ENCODE measurements at regions not wholly inside any gene's neighbourhood (a gene's known extent, or its start where the extent isn't known, plus 50 kb on each side); places are given as distances from the start of the nearest gene placed in this dataset.

GRCh38 chr17:77608431-77608830 lies 350.1 kb upstream of the TNRC6C start:
- no peaks in the 10 kb centered on the region for H3K9me3 ChIP-seq (ENCODE audit: control insufficient read depth, insufficient read depth, low read length)
- TF ChIP-seq EZH2phosphoT487 (IDR thresholded peaks at IDR 0.05; ENCODE audit: borderline replicate concordance, low read length) (no peak), CTCF (IDR thresholded peaks at IDR 0.05; ENCODE audit: low read depth, low read length, poor library complexity, severe bottlenecking) (no peak)
- H4K20me1 ChIP-seq (ENCODE audit: control insufficient read depth, insufficient read depth, low read depth, low read length), result no peaks in the 10 kb centered on the region
- peaks cover 4% of the 10 kb centered on the region for H3K27me3 ChIP-seq (ENCODE audit: control insufficient read depth, low read length)
- no peaks in the 10 kb centered on the region for H3K9me2 ChIP-seq (replicated peaks; ENCODE audit: control insufficient read depth, low read length)
- no peaks in the 10 kb centered on the region for H3K36me3 ChIP-seq (ENCODE audit: control insufficient read depth, low read length)
- peaks cover 15% of the 10 kb centered on the region for H3K4me1 ChIP-seq (ENCODE audit: control insufficient read depth, low read length)
- H3K4me3 ChIP-seq (ENCODE audit: low read length), result no peak overlapping the region
- no peaks in the 10 kb centered on the region for H3K79me2 ChIP-seq (ENCODE audit: control insufficient read depth, low read length)
- H3K27ac ChIP-seq (ENCODE audit: low read depth, low read length), result no peak overlapping the region
- no peaks in the 10 kb centered on the region for H3F3A ChIP-seq (ENCODE audit: control insufficient read depth, insufficient read depth)
- no peak overlapping the region for H3K4me2 ChIP-seq (ENCODE audit: low read length)

- Histone ChIP-seq H3F3A (ENCODE audit: control insufficient read depth, insufficient read depth) (no peaks in the 10 kb centered on the region), H4K20me1 (ENCODE audit: control insufficient read depth, insufficient read depth, low read depth, low read length) (no peaks in the 10 kb centered on the region), H3K79me2 (ENCODE audit: control insufficient read depth, low read length) (no peaks in the 10 kb centered on the region), H3K9me2 (replicated peaks; ENCODE audit: control insufficient read depth, low read length) (no peaks in the 10 kb centered on the region), H3K9me3 (ENCODE audit: control insufficient read depth, insufficient read depth, low read length) (no peaks in the 10 kb centered on the region), H3K27me3 (ENCODE audit: control insufficient read depth, low read length) (peaks cover 6% of the 10 kb centered on the region), H3K4me1 (ENCODE audit: control insufficient read depth, low read length) (peaks cover 15% of the 10 kb centered on the region), H3K36me3 (ENCODE audit: control insufficient read depth, low read length) (no peaks in the 10 kb centered on the region), H3K27ac (ENCODE audit: low read depth, low read length) (no peak overlapping the region), H3K4me3 (ENCODE audit: low read length) (peak overlapping the region; percentile 38), H3K4me2 (ENCODE audit: low read length) (peak overlapping the region; percentile 57)
- TF ChIP-seq CTCF (IDR thresholded peaks at IDR 0.05; ENCODE audit: low read depth, low read length, poor library complexity, severe bottlenecking) (no peak), EZH2phosphoT487 (IDR thresholded peaks at IDR 0.05; ENCODE audit: borderline replicate concordance, low read length) (no peak)
Observed at GRCh38 chr17:77609553-77610517, 348.7 kb upstream of the TNRC6C start.

GRCh38 chr17:77610518-77610893 lies 348.0 kb upstream of the TNRC6C start:
- TF ChIP-seq EZH2phosphoT487 (IDR thresholded peaks at IDR 0.05; ENCODE audit: borderline replicate concordance, low read length), result no peak
- TF ChIP-seq CTCF (IDR thresholded peaks at IDR 0.05; ENCODE audit: low read depth, low read length, poor library complexity, severe bottlenecking), result no peak
- no peak overlapping the region for H3K27ac ChIP-seq (ENCODE audit: low read depth, low read length)
- no peaks in the 10 kb centered on the region for H3K36me3 ChIP-seq (ENCODE audit: control insufficient read depth, low read length)
- peak overlapping the region; percentile 57 for H3K4me2 ChIP-seq (ENCODE audit: low read length)
- no peaks in the 10 kb centered on the region for H3F3A ChIP-seq (ENCODE audit: control insufficient read depth, insufficient read depth)
- H4K20me1 ChIP-seq (ENCODE audit: control insufficient read depth, insufficient read depth, low read depth, low read length), result no peaks in the 10 kb centered on the region
- H3K9me2 ChIP-seq (replicated peaks; ENCODE audit: control insufficient read depth, low read length), result no peaks in the 10 kb centered on the region
- peaks cover 8% of the 10 kb centered on the region for H3K27me3 ChIP-seq (ENCODE audit: control insufficient read depth, low read length)
- peak overlapping the region; percentile 38 for H3K4me3 ChIP-seq (ENCODE audit: low read length)
- peaks cover 15% of the 10 kb centered on the region for H3K4me1 ChIP-seq (ENCODE audit: control insufficient read depth, low read length)
- no peaks in the 10 kb centered on the region for H3K9me3 ChIP-seq (ENCODE audit: control insufficient read depth, insufficient read depth, low read length)
- no peaks in the 10 kb centered on the region for H3K79me2 ChIP-seq (ENCODE audit: control insufficient read depth, low read length)
